H1 (cell line): ENCODE measurements at regions not wholly inside any gene's neighbourhood (a gene's known extent, or its start where the extent isn't known, plus 50 kb on each side); places are given as distances from the start of the nearest gene placed in this dataset.

Experiments
- CTCF ChIA-PET: fragments of 300-600 bp; sonication (Branson Sonifier 250); formaldehyde crosslinking; loops from one replicate; lab custom pipeline; 2021; ENCODE audit not compliant: partially characterized antibody; lab: Charles Lee
- POLR2A ChIA-PET: fragments of 300-600 bp; sonication (Branson Sonifier 250); formaldehyde crosslinking; loops from one replicate; lab custom pipeline; 2021; ENCODE audit warnings: inconsistent platforms; ENCODE audit not compliant: partially characterized antibody; lab: Charles Lee
- DNase-seq, 2 experiments: peaks; one replicate each; pipeline versions ENCODE4 v3.0.0 to v3.0.0-alpha.2; 2010 to 2022; ENCODE audit warnings: low spot score in 2 of 2, low read depth in 1 of 2, mixed read lengths in 1 of 2
- FAIRE-seq: peaks from 2 replicates; lab custom pipeline; 2011; peaks lifted over from hg19 to GRCh38; lab: Jason Lieb, UNC
- H2AFZ ChIP-seq: 2 replicates; pipeline ENCODE4 v1.8.1; 2012; ENCODE audit warnings: low read length, inconsistent platforms
- H2AK5ac ChIP-seq: 2 replicates; pipeline ENCODE4 v1.6.1; 2013; ENCODE audit warnings: low read depth, low read length
- H2BK120ac ChIP-seq: replicated peaks from 2 replicates; pipeline ENCODE3; 2013; ENCODE audit warnings: low read depth, low read length, inconsistent platforms
- H2BK12ac ChIP-seq: 2 replicates; pipeline ENCODE4 v1.6.1; 2013; ENCODE audit warnings: low read depth, low read length
- H2BK15ac ChIP-seq: 2 replicates; pipeline ENCODE4 v1.6.1; 2013; ENCODE audit warnings: low read length
- H2BK20ac ChIP-seq: 2 replicates; pipeline ENCODE4 v1.6.1; 2013; ENCODE audit warnings: low read length
- H2BK5ac ChIP-seq: 2 replicates; pipeline ENCODE4 v1.6.1; 2013; ENCODE audit warnings: low read depth, low read length
- H3K14ac ChIP-seq: 2 replicates; pipeline ENCODE4 v1.6.1; 2013; ENCODE audit warnings: inconsistent platforms; ENCODE audit not compliant: insufficient read length
- H3K18ac ChIP-seq: 2 replicates; pipeline ENCODE4 v1.6.1; 2013; ENCODE audit warnings: low read length; ENCODE audit errors: extremely low read depth
- H3K23ac ChIP-seq: 2 replicates; pipeline ENCODE4 v1.6.1; 2013; ENCODE audit warnings: inconsistent platforms; ENCODE audit not compliant: insufficient read length
- H3K23me2 ChIP-seq: 2 replicates; pipeline ENCODE4 v1.6.1; 2013; ENCODE audit warnings: low read depth, low read length
- H3K27ac ChIP-seq: 2 replicates; pipeline ENCODE4 v1.6.1; 2011; ENCODE audit warnings: low read depth, low read length, inconsistent platforms
- H3K27me3 ChIP-seq, 4 experiments: replicated peaks in 1 of 4; 1 replicate in 1 of 4; 2 replicates in 3 of 4; pipeline versions ENCODE4 v1.6.1 to v1.8.1; 2011 to 2013; ENCODE audit warnings: low read length in 3 of 4, mild to moderate bottlenecking in 3 of 4, inconsistent platforms in 2 of 4, mixed read lengths in 2 of 4, moderate library complexity in 1 of 4; ENCODE audit not compliant: control insufficient read depth in 3 of 4, insufficient read depth in 3 of 4; ENCODE audit errors: extremely low read depth in 1 of 4
- H3K36me3 ChIP-seq, 4 experiments: 2 replicates each; pipeline versions ENCODE4 v1.6.1 to v1.8.1; 2011 to 2013; ENCODE audit warnings: mild to moderate bottlenecking in 4 of 4, low read length in 3 of 4, moderate library complexity in 2 of 4, control low read depth in 1 of 4, inconsistent platforms in 1 of 4; ENCODE audit not compliant: insufficient read depth in 4 of 4, control insufficient read depth in 2 of 4
- H3K4ac ChIP-seq: replicated peaks from 2 replicates; pipeline ENCODE3; 2013; ENCODE audit warnings: low read length, low read depth, mixed read lengths, inconsistent platforms; ENCODE audit not compliant: insufficient read length
- H3K4me1 ChIP-seq, 4 experiments: replicated peaks in 1 of 4; 1 replicate in 1 of 4; 2 replicates in 3 of 4; pipeline versions ENCODE4 v1.6.1 to v1.8.1; 2011 to 2013; ENCODE audit warnings: low read length in 3 of 4, inconsistent platforms in 2 of 4, mixed read lengths in 1 of 4; ENCODE audit not compliant: insufficient read depth in 4 of 4, control insufficient read depth in 3 of 4
- H3K4me2 ChIP-seq, 2 experiments: 2 replicates each; pipeline versions ENCODE4 v1.6.1 to v1.8.1; 2011 to 2013; ENCODE audit warnings: low read depth in 2 of 2, low read length in 2 of 2, control low read depth in 1 of 2, inconsistent platforms in 1 of 2, mild to moderate bottlenecking in 1 of 2; ENCODE audit not compliant: insufficient read depth in 1 of 2
- H3K4me3 ChIP-seq, 4 experiments: fragments of 200-600, 300-600 bp in 1 of 4; sonication (generic), shearing (Covaris generic), sonication (Bioruptor Twin) in 1 of 4; 2 replicates each; pipeline versions ENCODE4 v1.5.1 to v1.8.1; 2011 to 2016; ENCODE audit warnings: low read length in 4 of 4, low read depth in 3 of 4, control low read depth in 2 of 4, inconsistent platforms in 2 of 4, mild to moderate bottlenecking in 2 of 4, mixed read lengths in 1 of 4, moderate library complexity in 1 of 4; ENCODE audit not compliant: insufficient read depth in 2 of 4; ENCODE audit errors: extremely low read depth in 1 of 4
- H3K56ac ChIP-seq: replicated peaks from 2 replicates; pipeline ENCODE3; 2013; ENCODE audit warnings: low read depth, mild to moderate bottlenecking, mixed read lengths, low read length, inconsistent platforms; ENCODE audit not compliant: insufficient read length
- H3K79me1 ChIP-seq: 2 replicates; pipeline ENCODE4 v1.6.1; 2013; ENCODE audit warnings: low read depth, low read length, control low read depth
- H3K79me2 ChIP-seq, 2 experiments: 2 replicates each; pipeline versions ENCODE4 v1.6.1 to v1.8.1; 2012 to 2013; ENCODE audit warnings: low read length in 2 of 2, mild to moderate bottlenecking in 2 of 2, inconsistent platforms in 1 of 2; ENCODE audit not compliant: insufficient read depth in 2 of 2, control insufficient read depth in 1 of 2
- H3K9ac ChIP-seq, 4 experiments: replicated peaks in 1 of 4; 1 replicate in 1 of 4; 2 replicates in 3 of 4; pipeline versions ENCODE4 v1.6.1 to v1.8.1; 2011 to 2013; ENCODE audit warnings: low read depth in 3 of 4, low read length in 3 of 4, control low read depth in 2 of 4, mild to moderate bottlenecking in 2 of 4, moderate library complexity in 2 of 4, inconsistent platforms in 1 of 4; ENCODE audit errors: extremely low read depth in 1 of 4
- H3K9me3 ChIP-seq, 2 experiments: 2 replicates each; pipeline versions ENCODE4 v1.6.1 to v1.8.1; 2012 to 2013; ENCODE audit warnings: mild to moderate bottlenecking in 2 of 2, moderate library complexity in 2 of 2, control low read depth in 1 of 2, inconsistent platforms in 1 of 2, low read depth in 1 of 2, low read length in 1 of 2, mixed read lengths in 1 of 2; ENCODE audit not compliant: insufficient read depth in 2 of 2
- H4K20me1 ChIP-seq, 2 experiments: replicated peaks in 1 of 2; 2 replicates each; pipeline versions ENCODE3 to v1.8.1; 2011 to 2013; ENCODE audit warnings: inconsistent platforms in 2 of 2, low read length in 2 of 2, mild to moderate bottlenecking in 1 of 2; ENCODE audit not compliant: insufficient read depth in 2 of 2, control insufficient read depth in 1 of 2
- H4K5ac ChIP-seq: 2 replicates; pipeline ENCODE4 v1.6.1; 2013; ENCODE audit warnings: low read length, low read depth, mixed read lengths, inconsistent platforms; ENCODE audit not compliant: insufficient read length
- H4K8ac ChIP-seq: 2 replicates; pipeline ENCODE4 v1.8.0; 2013; ENCODE audit warnings: mild to moderate bottlenecking, moderate library complexity, low read length, inconsistent platforms; ENCODE audit not compliant: insufficient read depth; ENCODE audit errors: extremely low read depth
- H4K91ac ChIP-seq: replicated peaks from 2 replicates; pipeline ENCODE3; 2013; ENCODE audit warnings: low read length, mixed read lengths, inconsistent platforms; ENCODE audit not compliant: insufficient read length
- BCL11A ChIP-seq, 2 experiments: IDR thresholded peaks; one replicate each; pipeline ENCODE4 v1.6.1; 2011; ENCODE audit warnings: low read depth in 2 of 2, low read length in 2 of 2, mild to moderate bottlenecking in 2 of 2
- CHD1 ChIP-seq: IDR thresholded peaks from 2 replicates; pipeline ENCODE4 v1.6.1; 2012; ENCODE audit warnings: low read depth, low read length, improper control_type of control experiment
- E2F6 ChIP-seq: IDR thresholded peaks from 2 replicates; pipeline ENCODE4 v1.6.1; 2012; ENCODE audit warnings: inconsistent platforms
- EGR1 ChIP-seq: IDR thresholded peaks from 2 replicates; pipeline ENCODE4 v1.6.1; 2011; ENCODE audit warnings: low read depth, low read length, borderline replicate concordance
- GTF2F1 ChIP-seq: IDR thresholded peaks from 2 replicates; pipeline ENCODE4 v1.6.1; 2012; ENCODE audit warnings: low read depth, low read length, improper control_type of control experiment, borderline replicate concordance
- HDAC2 ChIP-seq, 2 experiments: fragments of 300-600 bp in 1 of 2; sonication (generic) in 1 of 2; IDR thresholded peaks; 2 replicates each; pipeline ENCODE4 v1.6.1; 2011 to 2012; ENCODE audit warnings: low read depth in 2 of 2, low read length in 2 of 2, mild to moderate bottlenecking in 2 of 2, moderate library complexity in 2 of 2, borderline replicate concordance in 1 of 2, inconsistent platforms in 1 of 2
- POLR2AphosphoS5 ChIP-seq: IDR thresholded peaks from 2 replicates; pipeline ENCODE4 v1.6.1; 2011; ENCODE audit warnings: low read depth, low read length
- RAD21 ChIP-seq, 2 experiments: IDR thresholded peaks in 1 of 2; conservative IDR thresholded peaks in 1 of 2; 2 replicates each; pipeline ENCODE4 v1.6.1; 2011; ENCODE audit warnings: low read depth in 2 of 2, low read length in 2 of 2, improper control_type of control experiment in 1 of 2, inconsistent platforms in 1 of 2, mild to moderate bottlenecking in 1 of 2, moderate library complexity in 1 of 2
- SUZ12 ChIP-seq: fragments of 200-600 bp; sonication (generic); IDR thresholded peaks from 2 replicates; pipeline ENCODE4 v1.6.1; 2012; ENCODE audit warnings: mild to moderate bottlenecking, inconsistent platforms, low read length, moderate library complexity, mixed read lengths
- TAF1 ChIP-seq: IDR thresholded peaks from 2 replicates; pipeline ENCODE4 v1.6.1; 2011; ENCODE audit warnings: mild to moderate bottlenecking, low read depth, low read length
- TEAD4 ChIP-seq: IDR thresholded peaks from 2 replicates; pipeline ENCODE4 v1.6.1; 2012; ENCODE audit warnings: low read depth, low read length, inconsistent platforms, mixed read lengths
- WGBS, 2 experiments: shearing (Covaris generic) in 1 of 2; methylation state at CpG; one replicate each; pipeline versions ENCODE4 v1.1.6 to v1.1.7; 2013 to 2015; ENCODE audit warnings: low lambda C conversion rate in 2 of 2, mixed read lengths in 2 of 2, inconsistent platforms in 1 of 2, low coverage in 1 of 2, missing lambda C conversion rate in 1 of 2; ENCODE audit not compliant: insufficient replicate concordance in 2 of 2, insufficient coverage in 1 of 2, insufficient read length in 1 of 2; ENCODE audit errors: extremely low coverage in 1 of 2, missing lambda C conversion rate in 1 of 2; 5-methylcytosine and 5-hydroxymethylcytosine counted together

DNA sequence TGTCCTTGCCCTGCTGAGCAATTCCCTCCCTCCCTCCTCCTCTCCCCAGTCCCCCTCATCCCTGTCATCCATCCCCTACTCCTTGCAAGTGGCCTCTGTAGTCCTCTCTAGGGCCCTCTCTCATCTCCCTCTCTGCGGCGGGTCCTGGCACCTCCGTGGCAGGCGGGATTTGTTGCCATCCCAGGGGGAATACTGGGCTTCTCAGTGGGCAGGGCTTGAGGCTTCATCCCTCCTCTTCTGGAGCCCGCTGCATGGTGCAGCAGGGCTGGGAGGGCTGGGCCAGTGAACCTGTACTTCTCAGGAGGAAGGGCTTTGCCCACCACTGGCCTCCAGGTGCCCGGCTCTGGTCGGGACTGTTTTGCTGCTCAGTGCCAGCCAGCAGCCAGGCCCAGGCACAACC lies 216.2 kb downstream of the TFCP2L1 start:
- POLR2A ChIA-PET: no interaction called here
- Histone ChIP-seq H3K23me2 (peaks cover 7% of the 10 kb centered on the region; the same call in 1 of the 2 replicates), H3K27me3 (peaks cover 0 to 6% (median under 1%) of the 10 kb centered on the region in 4 experiments; a peak in 4 of 7 replicates), H3K79me1 (no peaks in the 10 kb centered on the region), H3K56ac (no peak overlapping the region), H2BK120ac (no peak overlapping the region), H3K23ac (no peak overlapping the region), H3K79me2 (no peaks in the 10 kb centered on the region), H3K18ac (no peak overlapping the region), H3K14ac (no peak overlapping the region), H2BK5ac (no peak overlapping the region), H4K91ac (no peak overlapping the region), H3K36me3 (no peaks in the 10 kb centered on the region), H3K4me1 (peaks cover 0 to 5% (median 2%) of the 10 kb centered on the region in 4 experiments; a peak in 5 of 7 replicates), H2AK5ac (no peak overlapping the region), H2BK12ac (no peak overlapping the region), H3K9me3 (no peaks in the 10 kb centered on the region), H3K4me2 (no peak overlapping the region), H3K9ac (no peak overlapping the region), H2BK20ac (no peak overlapping the region), H4K5ac (no peak overlapping the region), H4K8ac (no peak overlapping the region), H3K4me3 (no peak overlapping the region), H4K20me1 (peaks cover 0 to 6% of the 10 kb centered on the region in 2 experiments), H3K4ac (no peak overlapping the region), H2BK15ac (no peak overlapping the region), H3K27ac (no peak overlapping the region), H2AFZ (no peak overlapping the region)
- DNase-seq (no peak), FAIRE-seq (no peak)
- WGBS, 2 experiments: 87% methylated on average over 7 of the region's 7 CpGs; no CpG with 5 or more reads in 1 of the 2 experiments
- CTCF ChIA-PET: interaction anchor here (0.6 to 3.8 kb wide), 11 partner anchors 8 to 373 kb away, joined by 3 to 37 read pairs (median 3); partner anchors contain the start of gene GLI2
- TF ChIP-seq EGR1 (no peak), CHD1 (no peak), HDAC2 (IDR thresholded peaks at IDR 0.05; ENCODE audit: borderline replicate concordance in 1 of 2, low read depth in 2 of 2, low read length in 2 of 2) (no peak), POLR2AphosphoS5 (no peak), TAF1 (no peak), GTF2F1 (no peak), SUZ12 (no peak), TEAD4 (no peak), RAD21 (IDR thresholded peaks at IDR 0.05 in 1 of 2, conservative IDR thresholded peaks at IDR 0.05 in 1 of 2; ENCODE audit: low read depth in 2 of 2, low read length in 2 of 2) (no peak), BCL11A (IDR thresholded peaks at IDR 0.05; ENCODE audit: low read depth in 2 of 2, low read length in 2 of 2) (no peak), E2F6 (no peak)
